ENCODE measurements at regions not wholly inside any gene's neighbourhood (a gene's known extent, or its start where the extent isn't known, plus 50 kb on each side); places are given as distances from the start of the nearest gene placed in this dataset.

DNA sequence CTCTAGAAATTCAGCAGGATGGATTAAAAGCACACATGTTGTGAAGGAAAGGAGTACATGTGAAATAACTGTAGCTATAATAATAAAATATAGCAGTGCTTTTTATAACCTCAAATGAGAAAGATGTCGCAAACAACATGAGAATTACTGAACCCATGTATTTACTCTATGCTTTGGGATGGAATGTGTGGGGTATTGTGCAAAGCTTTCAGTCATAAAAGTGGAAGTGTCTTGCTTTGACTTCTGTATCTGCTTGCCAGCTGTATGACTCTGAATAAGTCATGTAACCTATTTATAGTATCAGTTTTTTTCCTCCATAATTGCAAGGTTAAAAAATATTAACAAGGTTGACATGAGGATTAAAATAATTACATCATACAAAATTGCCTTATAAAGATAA, 519.3 kb upstream of the CADM2 start:
- H3K27me3 ChIP-seq (ENCODE audit: control insufficient read depth, insufficient read depth, low read length): no peaks in the 10 kb centered on the region
- no peaks in the 10 kb centered on the region for H3K36me3 ChIP-seq (ENCODE audit: control insufficient read depth, insufficient read depth, low read length)
- no peak for DNase-seq (ENCODE audit: low read depth)
- no peak for TF ChIP-seq CTCF (IDR thresholded peaks at IDR 0.05; ENCODE audit: insufficient read depth, low read length, poor library complexity, severe bottlenecking)
- H3K4me3 ChIP-seq (ENCODE audit: low read depth, low read length): no peak overlapping the region

GRCh38 chr3:84440291-84440690, 518.5 kb upstream of the CADM2 start:
- H3K36me3 ChIP-seq (ENCODE audit: control insufficient read depth, insufficient read depth, low read length): no peaks in the 10 kb centered on the region
- H3K27me3 ChIP-seq (ENCODE audit: control insufficient read depth, insufficient read depth, low read length): no peaks in the 10 kb centered on the region
- DNase-seq (ENCODE audit: low read depth): no peak
- no peak for TF ChIP-seq CTCF (IDR thresholded peaks at IDR 0.05; ENCODE audit: insufficient read depth, low read length, poor library complexity, severe bottlenecking)
- H3K4me3 ChIP-seq (ENCODE audit: low read depth, low read length): no peak overlapping the region

DNA sequence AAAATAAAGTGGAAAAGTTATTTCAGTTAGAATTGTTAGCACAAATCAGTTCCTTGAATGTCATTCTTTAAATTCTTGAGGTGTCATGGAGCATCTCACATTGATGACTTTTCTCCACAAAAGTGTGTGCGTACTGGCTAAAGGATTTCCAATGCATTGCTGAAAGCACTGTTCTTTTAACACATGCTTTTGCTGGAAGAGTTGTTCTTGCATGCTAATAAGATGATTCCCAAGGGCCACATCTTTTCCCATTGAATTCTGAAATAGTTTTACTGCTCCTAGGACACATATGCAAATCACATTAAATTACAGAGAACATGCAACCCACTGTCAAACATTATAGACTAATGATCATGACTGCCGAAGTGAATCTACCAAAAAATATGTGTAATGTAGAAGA, 516.3 kb upstream of the CADM2 start:
- H3K36me3 ChIP-seq (ENCODE audit: control insufficient read depth, insufficient read depth, low read length): no peaks in the 10 kb centered on the region
- no peak overlapping the region for H3K4me3 ChIP-seq (ENCODE audit: low read depth, low read length)
- DNase-seq (ENCODE audit: low read depth): no peak
- no peak for TF ChIP-seq CTCF (IDR thresholded peaks at IDR 0.05; ENCODE audit: insufficient read depth, low read length, poor library complexity, severe bottlenecking)
- no peaks in the 10 kb centered on the region for H3K27me3 ChIP-seq (ENCODE audit: control insufficient read depth, insufficient read depth, low read length)

DNA sequence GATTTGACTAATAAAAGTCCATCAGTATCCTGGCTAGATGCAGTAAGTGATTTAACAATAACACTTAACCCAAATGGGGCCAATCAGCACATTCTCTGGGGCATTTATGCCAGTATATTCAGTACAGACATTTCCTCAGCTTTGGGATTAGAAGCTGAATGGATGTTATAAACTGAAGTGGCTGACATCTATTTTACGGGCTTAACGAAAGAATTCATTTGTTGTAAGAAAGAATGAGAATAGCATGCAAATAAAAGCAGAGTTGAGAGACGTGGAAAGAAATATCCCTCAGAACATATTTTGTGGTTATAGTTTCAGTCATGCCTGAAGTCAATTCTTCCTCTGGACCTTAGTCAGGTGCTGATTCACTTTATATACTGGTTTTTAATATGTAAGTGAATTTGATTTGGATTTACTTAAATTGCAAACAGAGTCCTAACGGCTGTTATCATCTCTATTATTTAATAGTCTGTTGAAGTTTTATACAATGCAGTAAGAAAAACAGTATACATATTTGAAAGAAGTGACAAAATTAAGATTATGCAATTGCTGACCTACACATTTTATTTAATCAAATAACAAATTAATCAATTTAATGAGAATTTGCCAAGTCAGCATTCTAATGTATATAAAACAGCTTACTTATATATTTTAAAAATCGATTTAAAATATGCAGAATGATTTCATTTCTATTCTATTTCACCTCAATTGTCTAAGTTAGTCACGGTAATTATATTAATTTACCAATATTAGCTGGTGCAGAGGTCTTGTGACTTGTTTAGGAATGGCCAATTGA, 513.9 kb upstream of the CADM2 start:
- H3K27me3 ChIP-seq (ENCODE audit: control insufficient read depth, insufficient read depth, low read length): no peaks in the 10 kb centered on the region
- no peak for DNase-seq (ENCODE audit: low read depth)
- no peaks in the 10 kb centered on the region for H3K36me3 ChIP-seq (ENCODE audit: control insufficient read depth, insufficient read depth, low read length)
- TF ChIP-seq CTCF (IDR thresholded peaks at IDR 0.05; ENCODE audit: insufficient read depth, low read length, poor library complexity, severe bottlenecking): no peak
- no peak overlapping the region for H3K4me3 ChIP-seq (ENCODE audit: low read depth, low read length)

DNA sequence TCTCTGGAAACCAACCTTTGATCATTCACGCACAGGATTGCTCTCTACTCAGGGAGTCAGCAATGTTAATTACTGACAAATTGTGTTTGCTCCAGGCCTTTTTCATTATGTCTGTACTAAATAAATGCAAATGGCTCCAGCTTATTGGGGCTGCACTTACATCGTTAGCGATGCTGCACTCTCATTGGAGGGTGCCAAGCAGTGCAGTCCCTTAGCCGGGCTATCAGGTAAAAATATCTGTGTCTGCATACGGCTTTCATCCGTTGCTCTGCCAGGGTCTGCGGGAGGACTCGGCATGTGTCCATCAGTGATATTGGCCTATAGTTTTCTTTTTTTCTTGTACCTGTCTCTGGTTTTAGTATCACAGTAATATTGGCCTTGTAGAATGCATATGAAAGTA, 471.5 kb upstream of the CADM2 start:
- DNase-seq (ENCODE audit: low read depth): no peak
- no peaks in the 10 kb centered on the region for H3K36me3 ChIP-seq (ENCODE audit: control insufficient read depth, insufficient read depth, low read length)
- H3K4me3 ChIP-seq (ENCODE audit: low read depth, low read length): no peak overlapping the region
- no peaks in the 10 kb centered on the region for H3K27me3 ChIP-seq (ENCODE audit: control insufficient read depth, insufficient read depth, low read length)
- no peak for TF ChIP-seq CTCF (IDR thresholded peaks at IDR 0.05; ENCODE audit: insufficient read depth, low read length, poor library complexity, severe bottlenecking)

- DNase-seq (ENCODE audit: low read depth): no peak
- Histone ChIP-seq H3K27me3 (ENCODE audit: control insufficient read depth, insufficient read depth, low read length) (no peaks in the 10 kb centered on the region), H3K4me3 (ENCODE audit: low read depth, low read length) (no peak overlapping the region), H3K36me3 (ENCODE audit: control insufficient read depth, insufficient read depth, low read length) (no peaks in the 10 kb centered on the region)
- TF ChIP-seq CTCF (IDR thresholded peaks at IDR 0.05; ENCODE audit: insufficient read depth, low read length, poor library complexity, severe bottlenecking): no peak
Observed at GRCh38 chr3:84504761-84505160, 454.0 kb upstream of the CADM2 start.

Data from kidney epithelial cell (primary cell).